Prostate gland (tissue), 2 donors: ENCODE measurements at regions not wholly inside any gene's neighbourhood (a gene's known extent, or its start where the extent isn't known, plus 50 kb on each side); places are given as distances from the start of the nearest gene placed in this dataset.
"Not testable (repeated sequence)": the region's sequence is repeated elsewhere in the genome, so short reads cannot be mapped to it uniquely, and the experiment has no call there.

Experiments used
- DNase-seq: peaks from one replicate; pipeline ENCODE4 v3.0.0-alpha.2; 2019; ENCODE audit warnings: low spot score
- H3K27ac ChIP-seq, 2 donors: fragments of 200-600 bp; sonication (generic); 2 replicates each; pipeline ENCODE4 v1.5.1; 2017 to 2019
- H3K27me3 ChIP-seq: fragments of 200-600 bp; sonication (generic); replicated peaks from 2 replicates; pipeline ENCODE4 v1.5.1; 2019; ENCODE audit not compliant: insufficient read depth
- H3K36me3 ChIP-seq, 2 donors: fragments of 200-600 bp; sonication (generic); 1 replicate in 1 of 2; 2 replicates in 1 of 2; pipeline versions ENCODE4 v1.5.1 to v1.8.1; 2017 to 2019
- H3K4me1 ChIP-seq: fragments of 200-600 bp; sonication (generic); replicated peaks from 2 replicates; pipeline ENCODE4 v1.5.1; 2019
- H3K4me3 ChIP-seq, 2 donors: fragments of 200-600 bp; sonication (generic); 2 replicates each; pipeline ENCODE4 v1.5.1; 2017 to 2019
- H3K9me3 ChIP-seq: fragments of 200-600 bp; sonication (generic); 2 replicates; pipeline ENCODE4 v1.5.1; 2017
- POLR2A ChIP-seq: fragments of 450-650 bp; IDR thresholded peaks from one replicate; pipeline ENCODE4 v1.6.1; 2016; ENCODE audit warnings: antibody characterized with exemption, mild to moderate bottlenecking
- POLR2AphosphoS5 ChIP-seq: sonication (generic); formaldehyde crosslinking; IDR thresholded peaks from one replicate; pipeline ENCODE4 v1.6.1; 2017; ENCODE audit warnings: antibody characterized with exemption
- WGBS: methylation state at CpG from one replicate; pipeline ENCODE4 v1.1.5; 2018; 5-methylcytosine and 5-hydroxymethylcytosine counted together
- intact Hi-C: fragments of 100-400 bp; cut with DNase I; formaldehyde crosslinking; loops from one replicate; pipeline ENCODE4 v1.14.2; 2022
- TF ChIP-seq, protein P1 (sequence below), 4 experiments: fragments of 200-600 bp in 2 of 4; fragments of 450-650 bp in 2 of 4; sonication (generic) in 2 of 4; IDR thresholded peaks; 1 replicate in 3 of 4; 2 replicates in 1 of 4; pipeline ENCODE4 v1.5.1; 2016 to 2019; ENCODE audit warnings: antibody characterized with exemption in 4 of 4, mild to moderate bottlenecking in 2 of 4, moderate library complexity in 2 of 4

DNA sequence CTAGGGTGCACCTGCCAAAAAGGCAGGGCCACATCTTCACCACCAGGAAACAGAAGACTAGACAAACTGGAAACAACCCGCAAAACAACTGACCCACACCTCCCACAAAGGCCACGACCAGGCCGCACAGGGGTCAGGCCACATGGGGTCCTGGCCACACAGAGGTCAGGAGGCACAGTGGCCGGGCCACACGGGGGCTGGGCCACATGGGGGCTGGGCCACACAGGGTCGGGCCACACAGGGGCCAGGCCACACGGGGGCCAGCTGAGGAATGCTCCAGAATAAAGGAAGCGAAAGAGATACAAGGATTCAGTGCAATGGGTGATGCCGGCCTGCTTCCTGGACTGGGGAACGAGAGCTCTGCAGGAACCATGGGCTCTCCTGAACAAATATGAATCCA, 91.6 kb downstream of the OLFM1 start:
- H3K27me3 ChIP-seq = no peaks in the 10 kb centered on the region
- H3K4me3 ChIP-seq = no peak overlapping the region
- no peaks in the 10 kb centered on the region for H3K4me1 ChIP-seq
- intact Hi-C loops = no loop called here
- TF ChIP-seq, protein P1, sequence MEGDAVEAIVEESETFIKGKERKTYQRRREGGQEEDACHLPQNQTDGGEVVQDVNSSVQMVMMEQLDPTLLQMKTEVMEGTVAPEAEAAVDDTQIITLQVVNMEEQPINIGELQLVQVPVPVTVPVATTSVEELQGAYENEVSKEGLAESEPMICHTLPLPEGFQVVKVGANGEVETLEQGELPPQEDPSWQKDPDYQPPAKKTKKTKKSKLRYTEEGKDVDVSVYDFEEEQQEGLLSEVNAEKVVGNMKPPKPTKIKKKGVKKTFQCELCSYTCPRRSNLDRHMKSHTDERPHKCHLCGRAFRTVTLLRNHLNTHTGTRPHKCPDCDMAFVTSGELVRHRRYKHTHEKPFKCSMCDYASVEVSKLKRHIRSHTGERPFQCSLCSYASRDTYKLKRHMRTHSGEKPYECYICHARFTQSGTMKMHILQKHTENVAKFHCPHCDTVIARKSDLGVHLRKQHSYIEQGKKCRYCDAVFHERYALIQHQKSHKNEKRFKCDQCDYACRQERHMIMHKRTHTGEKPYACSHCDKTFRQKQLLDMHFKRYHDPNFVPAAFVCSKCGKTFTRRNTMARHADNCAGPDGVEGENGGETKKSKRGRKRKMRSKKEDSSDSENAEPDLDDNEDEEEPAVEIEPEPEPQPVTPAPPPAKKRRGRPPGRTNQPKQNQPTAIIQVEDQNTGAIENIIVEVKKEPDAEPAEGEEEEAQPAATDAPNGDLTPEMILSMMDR (IDR thresholded peaks at IDR 0.05) = no peak
- TF ChIP-seq POLR2AphosphoS5 = no peak
- TF ChIP-seq POLR2A = no peak
- H3K27ac ChIP-seq = no peak overlapping the region
- 85% methylated on average over 10 of the region's 10 CpGs for WGBS
- H3K36me3 ChIP-seq = no peaks in the 10 kb centered on the region
- no peak for DNase-seq
- H3K9me3 ChIP-seq = no peaks in the 10 kb centered on the region

- Histone ChIP-seq H3K27ac (no peak overlapping the region), H3K27me3 (no peaks in the 10 kb centered on the region), H3K9me3 (no peaks in the 10 kb centered on the region), H3K4me3 (no peak overlapping the region), H3K36me3 (no peaks in the 10 kb centered on the region), H3K4me1 (no peaks in the 10 kb centered on the region)
- TF ChIP-seq, protein P1 (IDR thresholded peaks at IDR 0.05) = no peak
- TF ChIP-seq POLR2A (no peak), POLR2AphosphoS5 (no peak)
- intact Hi-C loops = no loop called here
- no peak for DNase-seq
- 78% methylated on average over 9 of the region's 9 CpGs for WGBS
These were observed 92.5 kb downstream of the OLFM1 start for GRCh38 chr9:135179976-135180375.

GRCh38 chr9:135180586-135180985, 93.1 kb downstream of the OLFM1 start:
- Histone ChIP-seq H3K27me3 (no peaks in the 10 kb centered on the region), H3K27ac (no peak overlapping the region), H3K36me3 (no peaks in the 10 kb centered on the region), H3K9me3 (no peaks in the 10 kb centered on the region), H3K4me1 (no peaks in the 10 kb centered on the region), H3K4me3 (no peak overlapping the region)
- intact Hi-C loops = no loop called here
- TF ChIP-seq POLR2AphosphoS5 (no peak), POLR2A (no peak)
- TF ChIP-seq, protein P1 (IDR thresholded peaks at IDR 0.05) = no peak
- 80% methylated on average over 4 of the region's 4 CpGs for WGBS
- no peak for DNase-seq

DNA sequence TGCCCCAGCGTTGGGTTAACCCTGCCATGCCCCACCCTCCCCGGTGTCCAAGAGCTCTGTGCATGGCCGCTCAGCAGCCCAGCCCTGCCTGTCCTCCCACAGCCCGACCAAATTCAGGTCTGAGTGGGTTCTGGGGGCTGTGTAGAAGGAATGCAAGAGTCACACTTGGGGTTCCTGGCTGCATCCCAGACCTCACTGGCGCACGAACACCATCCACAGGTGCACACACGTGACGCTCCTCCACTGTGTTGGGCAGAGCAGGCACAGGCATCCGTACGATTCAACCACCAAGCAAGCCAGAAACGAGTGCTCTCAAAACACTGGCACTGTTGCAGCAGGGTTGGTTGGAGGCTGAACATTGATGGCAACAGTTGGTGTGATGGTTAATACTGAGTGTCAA, 93.9 kb downstream of the OLFM1 start:
- intact Hi-C loops = no loop called here
- H3K27me3 ChIP-seq = no peaks in the 10 kb centered on the region
- H3K9me3 ChIP-seq = no peaks in the 10 kb centered on the region
- H3K36me3 ChIP-seq = no peaks in the 10 kb centered on the region
- no peak overlapping the region for H3K27ac ChIP-seq
- WGBS = 83% methylated on average over 11 of the region's 11 CpGs
- no peak for DNase-seq
- no peak for TF ChIP-seq POLR2AphosphoS5
- TF ChIP-seq POLR2A = no peak
- TF ChIP-seq, protein P1 (IDR thresholded peaks at IDR 0.05) = no peak
- no peaks in the 10 kb centered on the region for H3K4me1 ChIP-seq
- no peak overlapping the region for H3K4me3 ChIP-seq

DNA sequence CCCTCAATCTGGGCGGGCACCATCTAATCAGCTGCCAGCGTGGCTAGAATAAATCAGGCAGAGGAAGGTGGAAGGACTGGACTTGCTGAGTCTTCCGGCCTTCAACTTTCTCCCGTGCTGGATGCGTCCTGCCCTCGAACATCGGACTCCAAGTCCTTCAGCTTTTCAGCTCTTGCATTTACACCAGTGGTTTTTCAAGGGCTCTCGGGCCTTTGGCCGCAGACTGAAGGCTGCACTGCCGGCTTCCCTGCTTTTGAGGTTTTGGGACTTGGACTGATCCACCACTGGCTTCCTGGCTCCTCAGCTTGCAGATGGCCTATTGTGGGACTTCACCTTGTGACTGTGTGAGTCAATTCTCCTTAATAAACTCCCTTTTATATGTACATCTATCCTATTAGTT, 94.4 kb downstream of the OLFM1 start:
- H3K27me3 ChIP-seq, H3K4me1 ChIP-seq, H3K4me3 ChIP-seq, DNase-seq, intact Hi-C loops, H3K36me3 ChIP-seq, H3K27ac ChIP-seq, H3K9me3 ChIP-seq: not testable (repeated sequence)
- 89% methylated on average over 10 of the region's 10 CpGs for WGBS
